HCT116 (cell line): ENCODE measurements at regions not wholly inside any gene's neighbourhood (a gene's known extent, or its start where the extent isn't known, plus 50 kb on each side); places are given as distances from the start of the nearest gene placed in this dataset.

Source experiments
- POLR2AphosphoS5 ChIP-seq: IDR thresholded peaks from 2 replicates; pipeline ENCODE4 v1.6.1; 2011; ENCODE audit warnings: mild to moderate bottlenecking, low read depth, low read length, moderate library complexity
- SP1 ChIP-seq: IDR thresholded peaks from 2 replicates; pipeline ENCODE4 v1.6.1; 2012; ENCODE audit warnings: low read depth
- TF ChIP-seq, protein P1 (sequence below), 3 experiments: fragments of 200-600 bp in 1 of 3; sonication (generic) in 1 of 3; IDR thresholded peaks in 2 of 3; conservative IDR thresholded peaks in 1 of 3; 2 replicates each; pipeline ENCODE4 v1.5.1; 2012 to 2017; ENCODE audit warnings: low read depth in 2 of 3, low read length in 2 of 3, antibody characterized with exemption in 1 of 3, borderline replicate concordance in 1 of 3, control low read depth in 1 of 3, mild to moderate bottlenecking in 1 of 3, mixed read lengths in 1 of 3, mixed run types in 1 of 3, moderate library complexity in 1 of 3; ENCODE audit not compliant: insufficient read depth in 1 of 3
- TF ChIP-seq, protein P2 (sequence below): IDR thresholded peaks from 2 replicates; pipeline ENCODE4 v1.6.1; 2012

DNA sequence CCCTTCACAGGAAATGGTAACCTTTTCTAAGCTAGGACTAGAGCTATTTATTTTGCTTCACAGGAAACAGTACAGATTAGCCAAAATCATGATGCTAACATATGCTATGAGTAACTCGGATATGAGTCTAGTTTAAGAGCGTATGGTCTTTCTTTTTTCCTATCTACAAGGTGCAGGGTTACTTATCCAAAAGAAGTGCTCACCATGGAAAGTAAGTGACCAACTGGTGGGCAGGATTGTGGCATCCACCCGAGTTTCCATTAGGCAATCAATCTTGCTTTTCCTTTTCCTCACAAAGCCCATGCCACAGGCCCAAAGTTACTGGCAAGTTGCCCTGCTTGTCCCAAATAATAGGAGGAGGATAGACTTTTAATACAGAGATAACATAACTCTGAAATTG, 765.1 kb upstream of the POM121L12 start:
- TF ChIP-seq, protein P1, sequence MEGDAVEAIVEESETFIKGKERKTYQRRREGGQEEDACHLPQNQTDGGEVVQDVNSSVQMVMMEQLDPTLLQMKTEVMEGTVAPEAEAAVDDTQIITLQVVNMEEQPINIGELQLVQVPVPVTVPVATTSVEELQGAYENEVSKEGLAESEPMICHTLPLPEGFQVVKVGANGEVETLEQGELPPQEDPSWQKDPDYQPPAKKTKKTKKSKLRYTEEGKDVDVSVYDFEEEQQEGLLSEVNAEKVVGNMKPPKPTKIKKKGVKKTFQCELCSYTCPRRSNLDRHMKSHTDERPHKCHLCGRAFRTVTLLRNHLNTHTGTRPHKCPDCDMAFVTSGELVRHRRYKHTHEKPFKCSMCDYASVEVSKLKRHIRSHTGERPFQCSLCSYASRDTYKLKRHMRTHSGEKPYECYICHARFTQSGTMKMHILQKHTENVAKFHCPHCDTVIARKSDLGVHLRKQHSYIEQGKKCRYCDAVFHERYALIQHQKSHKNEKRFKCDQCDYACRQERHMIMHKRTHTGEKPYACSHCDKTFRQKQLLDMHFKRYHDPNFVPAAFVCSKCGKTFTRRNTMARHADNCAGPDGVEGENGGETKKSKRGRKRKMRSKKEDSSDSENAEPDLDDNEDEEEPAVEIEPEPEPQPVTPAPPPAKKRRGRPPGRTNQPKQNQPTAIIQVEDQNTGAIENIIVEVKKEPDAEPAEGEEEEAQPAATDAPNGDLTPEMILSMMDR (IDR thresholded peaks at IDR 0.05 in 2 of 3, conservative IDR thresholded peaks at IDR 0.05 in 1 of 3; ENCODE audit: borderline replicate concordance in 1 of 3, insufficient read depth in 1 of 3, low read depth in 2 of 3, low read length in 2 of 3) = no peak
- TF ChIP-seq POLR2AphosphoS5 = no peak
- TF ChIP-seq, protein P2, sequence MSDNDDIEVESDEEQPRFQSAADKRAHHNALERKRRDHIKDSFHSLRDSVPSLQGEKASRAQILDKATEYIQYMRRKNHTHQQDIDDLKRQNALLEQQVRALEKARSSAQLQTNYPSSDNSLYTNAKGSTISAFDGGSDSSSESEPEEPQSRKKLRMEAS = no peak
- no peak for TF ChIP-seq SP1
